ENCODE measurements at regions not wholly inside any gene's neighbourhood (a gene's known extent, or its start where the extent isn't known, plus 50 kb on each side); places are given as distances from the start of the nearest gene placed in this dataset.
A peak's percentile ranks its signal among the peaks of the same experiment; 100 is the strongest.

DNA sequence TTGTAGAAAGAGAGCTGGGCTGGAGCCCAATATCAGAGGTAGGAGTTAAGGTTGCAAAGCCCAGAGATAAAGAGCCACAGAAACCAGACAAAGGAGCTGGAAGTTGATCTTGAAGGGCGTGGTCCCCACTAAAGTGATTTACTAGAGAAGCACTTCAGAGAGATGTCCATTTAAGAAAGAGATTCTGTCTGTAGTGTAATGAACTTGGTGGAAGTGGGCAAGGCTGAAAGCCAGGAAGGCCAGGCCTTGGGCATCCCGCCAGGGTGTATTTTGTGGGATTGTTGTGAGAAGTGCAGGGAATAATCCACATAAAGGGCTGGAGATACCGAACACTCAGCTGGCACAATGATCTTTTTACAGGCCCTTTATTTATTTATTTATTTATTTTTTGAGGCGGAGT, 1398.8 kb downstream of the TBC1D22A start:
- intact Hi-C loops (cut with DNase I), result no loop called here
- DNase-seq (ENCODE audit: low spot score), result peak; percentile 40

DNA sequence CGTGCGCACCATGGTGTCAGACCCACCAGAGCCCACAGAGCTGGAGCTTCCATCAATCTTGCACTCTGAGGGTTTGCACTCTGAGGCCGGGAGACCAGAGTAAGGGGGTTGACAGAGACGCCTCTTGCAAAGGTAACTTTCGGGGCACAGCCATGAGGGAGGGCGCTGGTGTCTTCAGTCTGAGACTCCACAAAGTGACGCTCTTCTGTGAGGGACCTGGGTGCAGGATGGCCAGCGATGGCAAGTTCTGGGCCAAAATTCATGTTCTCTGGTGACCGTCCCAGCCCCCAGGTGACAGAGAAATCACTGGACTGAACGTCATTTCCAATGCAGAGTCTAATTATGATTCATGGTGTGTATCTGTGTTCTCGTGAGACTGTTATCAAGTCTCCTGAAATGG, 1395.2 kb downstream of the TBC1D22A start:
- intact Hi-C loops (cut with DNase I), result no loop called here
- DNase-seq (ENCODE audit: low spot score), result no peak

DNA sequence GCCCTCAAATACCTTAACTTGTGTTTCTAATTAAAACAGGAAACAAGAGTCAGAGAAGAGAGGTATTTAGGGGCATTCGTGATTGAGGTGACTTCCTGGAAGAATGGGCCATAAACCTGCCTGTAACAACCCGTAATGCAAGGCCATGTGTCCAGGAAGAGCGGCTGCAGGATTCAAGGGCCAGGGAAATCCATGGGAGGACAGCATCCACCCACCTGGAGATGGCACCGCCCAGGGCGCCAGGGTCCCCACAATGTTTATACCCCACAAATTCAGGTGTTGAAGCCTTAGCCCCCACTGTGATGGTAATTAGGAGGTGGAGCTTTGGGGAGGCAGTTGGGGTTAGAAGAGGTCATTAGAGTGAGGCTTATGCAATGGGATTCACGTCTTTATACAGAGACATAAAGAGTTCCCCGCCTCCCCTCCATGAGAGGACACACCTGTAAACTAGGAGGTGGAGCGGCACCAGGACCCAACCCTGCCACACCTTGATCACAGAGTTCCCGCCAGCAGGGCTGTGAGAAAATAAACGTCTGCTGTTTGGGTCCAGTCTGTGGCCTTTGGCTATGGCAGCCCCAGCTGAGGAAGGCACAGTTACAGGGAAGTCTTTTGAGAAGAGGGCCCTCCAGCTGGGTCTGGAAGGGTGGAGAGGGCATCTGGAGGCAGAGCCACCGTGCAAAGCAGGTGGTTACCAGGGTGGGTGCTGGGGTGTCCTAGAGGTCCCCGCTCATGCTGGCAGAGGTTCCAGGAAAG, 1394.3 kb downstream of the TBC1D22A start:
- no peak for DNase-seq (ENCODE audit: low spot score)
- intact Hi-C loops (cut with DNase I), result no loop called here

DNA sequence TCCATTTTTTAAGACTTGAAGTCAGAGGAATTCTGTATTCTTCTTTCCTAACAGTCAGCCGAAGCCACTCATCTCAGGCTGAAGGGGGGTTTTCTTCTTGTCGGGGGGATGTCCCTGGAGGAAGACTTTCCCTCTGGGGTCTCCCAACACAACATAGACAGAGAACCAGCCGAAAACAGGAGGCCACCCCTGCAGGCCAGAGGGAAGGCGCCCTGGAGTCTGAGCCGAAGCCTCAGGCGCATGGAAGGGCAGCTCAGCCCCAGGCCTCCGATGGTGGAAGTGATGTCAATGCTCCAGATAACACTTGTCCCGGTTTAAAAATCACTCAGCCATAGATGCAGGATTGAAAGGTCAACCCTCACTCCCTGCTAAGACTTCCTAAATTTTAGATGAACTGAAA, 1393.0 kb downstream of the TBC1D22A start:
- intact Hi-C loops (cut with DNase I), result no loop called here
- no peak for DNase-seq (ENCODE audit: low spot score)

DNA sequence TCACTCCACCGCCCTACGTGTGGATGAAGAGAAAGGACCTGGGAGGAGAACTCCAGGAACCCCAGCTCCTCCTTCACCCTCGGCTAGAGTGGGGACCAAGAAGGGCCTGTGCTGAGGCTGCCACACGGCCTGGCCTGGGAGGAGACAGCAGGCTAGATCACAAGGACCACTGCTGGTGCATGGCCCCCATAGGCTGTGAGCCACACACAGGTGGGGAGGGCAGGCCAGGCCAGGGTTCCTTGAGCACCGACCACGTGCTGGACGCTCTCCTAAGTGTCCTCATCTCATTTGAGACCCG, 1392.4 kb downstream of the TBC1D22A start:
- DNase-seq (ENCODE audit: low spot score), result no peak
- intact Hi-C loops (cut with DNase I), result no loop called here

DNA sequence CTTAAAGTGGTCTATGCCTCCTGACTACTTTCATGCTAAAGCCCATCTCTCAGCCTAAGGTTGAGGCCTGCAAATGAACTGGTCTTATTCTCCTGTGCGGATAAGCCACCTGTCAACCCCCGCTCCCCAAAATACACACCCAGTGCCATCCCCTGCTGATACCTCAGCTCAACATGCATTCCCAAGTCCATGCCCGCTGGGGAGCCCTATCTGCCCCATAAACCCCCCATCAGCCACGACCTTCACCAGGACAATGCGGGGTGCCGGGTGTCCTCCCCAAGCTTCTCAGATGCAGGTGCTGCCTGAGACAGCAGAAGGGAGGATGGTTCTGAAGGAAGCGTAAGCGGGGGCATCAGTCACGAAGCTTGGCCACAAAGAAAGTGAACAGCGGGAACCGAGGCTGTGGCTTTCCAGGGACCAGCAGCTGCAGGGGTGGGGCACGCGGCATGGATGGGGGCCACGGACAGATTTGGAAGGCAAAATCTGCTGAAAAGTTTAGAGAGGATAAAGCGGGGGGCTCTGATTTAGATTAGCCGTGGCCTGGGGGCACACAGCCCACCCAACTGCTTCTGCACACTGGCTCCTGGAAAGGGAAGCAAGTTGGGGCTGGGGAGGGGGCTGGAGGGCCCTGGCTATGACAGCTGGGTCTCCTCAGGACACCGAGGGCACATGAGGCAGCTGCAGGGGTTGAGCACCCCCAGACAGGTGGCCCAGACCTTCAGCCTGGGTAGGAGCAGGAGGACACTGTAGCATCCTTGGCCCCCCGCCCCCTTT, 1391.9 kb downstream of the TBC1D22A start:
- no peak for DNase-seq (ENCODE audit: low spot score)
- intact Hi-C loops (cut with DNase I), result no loop called here

DNA sequence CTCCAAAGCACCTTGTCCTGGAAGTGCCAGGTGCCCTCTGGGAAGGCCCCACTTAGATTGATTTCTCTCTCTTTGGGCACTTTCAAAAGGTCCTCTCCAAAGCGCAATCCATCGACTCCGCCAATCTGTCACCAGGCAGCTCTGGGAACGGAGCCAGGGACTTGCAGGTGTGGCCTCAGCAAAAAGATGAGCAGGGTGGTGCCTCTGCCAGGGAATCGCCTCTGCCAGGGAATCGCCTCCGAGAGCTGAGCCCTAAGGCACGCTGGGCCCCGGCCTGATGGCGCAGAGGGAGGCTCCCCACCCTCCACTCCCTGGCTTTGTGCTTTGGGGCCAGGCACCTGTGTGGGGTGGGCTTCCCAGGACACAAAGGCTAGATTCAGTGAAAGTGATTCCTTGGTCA, 1391.3 kb downstream of the TBC1D22A start:
- no peak for DNase-seq (ENCODE audit: low spot score)
- intact Hi-C loops (cut with DNase I), result no loop called here

DNA sequence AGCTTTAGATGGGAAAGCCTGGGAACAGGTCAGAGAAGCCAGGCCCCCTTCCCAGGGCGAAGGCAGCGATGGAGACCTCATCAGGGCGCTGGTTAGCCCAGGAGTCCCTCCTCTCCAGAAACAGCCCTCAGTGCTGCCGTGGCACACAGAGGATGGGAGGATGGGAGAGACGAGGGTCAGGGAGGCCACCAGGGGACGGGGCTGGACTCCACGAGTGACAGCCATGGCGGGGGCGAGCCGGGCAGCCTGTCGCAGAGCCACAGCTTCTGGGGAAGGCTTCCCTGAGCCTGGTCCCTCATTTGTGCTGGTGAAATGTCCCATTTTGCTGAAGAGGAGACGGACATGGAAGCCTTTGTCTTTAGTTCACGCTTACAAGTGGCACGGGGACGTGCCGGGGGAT, 1390.5 kb downstream of the TBC1D22A start:
- intact Hi-C loops (cut with DNase I), result no loop called here

DNA sequence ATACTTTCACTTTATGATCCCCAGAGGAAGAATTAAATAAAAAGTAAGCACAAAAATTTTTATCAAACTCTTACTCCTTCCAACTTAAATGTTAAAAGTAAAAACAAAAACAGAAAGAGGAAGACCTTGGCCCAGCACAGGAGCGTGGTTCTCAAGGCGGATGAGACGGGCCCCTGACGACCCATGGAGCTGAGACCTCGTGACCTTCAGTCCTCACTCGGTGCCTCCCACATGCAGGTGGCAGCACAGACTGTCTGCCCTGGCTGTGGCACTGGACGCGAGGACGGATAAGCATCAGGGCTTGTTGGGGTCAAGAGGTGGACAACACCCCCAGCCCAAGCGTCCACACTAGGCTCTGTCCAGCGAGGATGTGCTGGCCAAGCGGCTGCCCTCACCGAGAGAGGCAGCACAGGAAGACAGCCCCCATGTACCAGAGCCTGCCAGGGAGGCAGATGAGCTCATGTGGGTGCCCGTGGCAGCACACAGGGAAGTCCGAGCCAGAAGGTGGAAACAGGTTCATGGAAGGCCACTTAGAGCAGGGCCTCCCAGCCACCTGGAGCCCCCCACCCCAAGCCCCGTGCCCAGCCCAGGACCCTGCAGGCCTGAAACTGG, 1389.8 kb downstream of the TBC1D22A start:
- intact Hi-C loops (cut with DNase I), result no loop called here
- DNase-seq (ENCODE audit: low spot score), result no peak

More for the DNA sequence above, 1390.5 kb downstream of the TBC1D22A start:
- no peak for DNase-seq (ENCODE audit: low spot score)

DNA sequence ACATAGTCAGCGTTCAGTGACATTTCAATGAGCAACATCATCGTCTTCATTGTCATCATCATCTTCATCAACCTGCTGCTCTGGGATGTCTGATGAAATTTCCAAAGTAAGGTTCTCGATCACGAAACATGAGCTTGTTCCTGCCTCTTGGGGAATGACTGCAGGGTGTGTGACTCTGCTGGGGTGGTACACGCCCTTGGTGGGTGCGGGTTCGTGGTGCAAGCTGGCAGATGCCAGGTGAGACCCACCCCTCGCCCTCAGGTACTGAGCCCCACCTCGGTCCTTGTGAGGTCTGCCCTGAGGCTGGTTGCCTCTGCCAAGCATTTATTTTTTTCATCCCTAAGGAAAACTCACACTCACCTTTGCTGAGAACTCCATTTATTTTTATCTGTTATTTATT, 1389.2 kb downstream of the TBC1D22A start:
- DNase-seq (ENCODE audit: low spot score), result no peak
- intact Hi-C loops (cut with DNase I), result no loop called here

DNA sequence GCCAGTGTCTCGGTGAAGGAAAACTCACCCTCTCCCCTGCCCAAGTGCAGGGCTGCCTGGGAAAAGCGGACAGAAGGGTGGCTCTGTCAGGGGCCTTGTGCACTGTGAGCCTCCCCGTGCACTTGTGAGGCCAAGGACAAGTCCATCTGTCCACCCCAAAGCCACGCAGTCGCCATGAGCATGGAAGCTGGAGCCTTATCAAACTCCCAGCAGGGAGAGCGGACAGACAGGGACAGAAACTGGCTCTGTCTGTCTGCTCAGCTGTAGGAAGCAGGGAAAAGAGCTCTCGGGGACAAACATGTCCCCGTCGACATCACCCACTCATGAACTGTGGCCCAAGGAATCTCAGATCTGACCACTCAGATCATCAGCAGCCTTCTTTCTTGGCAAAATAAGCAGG, 1385.4 kb downstream of the TBC1D22A start:
- no peak for DNase-seq (ENCODE audit: low spot score)
- intact Hi-C loops (cut with DNase I), result no loop called here

DNA sequence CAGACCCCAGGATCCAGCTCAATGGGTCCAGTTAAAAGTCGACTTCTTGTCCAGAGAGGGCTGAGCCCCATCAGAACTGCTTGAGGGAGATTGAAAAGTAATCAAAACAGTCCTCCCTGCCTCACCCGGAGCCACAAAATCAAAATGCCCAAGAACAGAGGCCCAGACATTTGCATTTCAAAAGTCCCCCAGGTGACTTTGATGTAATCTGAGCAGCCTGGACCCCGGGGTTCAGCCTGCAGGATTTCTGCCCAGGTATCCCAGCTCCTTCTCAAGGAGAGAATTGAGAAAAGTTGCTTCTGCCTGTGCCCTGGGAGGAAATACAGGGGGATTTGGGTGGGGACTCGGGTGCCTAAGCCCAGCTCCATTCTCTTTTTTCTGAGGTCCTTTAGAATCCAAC, 1385.0 kb downstream of the TBC1D22A start:
- intact Hi-C loops (cut with DNase I), result no loop called here
- DNase-seq (ENCODE audit: low spot score), result no peak

DNA sequence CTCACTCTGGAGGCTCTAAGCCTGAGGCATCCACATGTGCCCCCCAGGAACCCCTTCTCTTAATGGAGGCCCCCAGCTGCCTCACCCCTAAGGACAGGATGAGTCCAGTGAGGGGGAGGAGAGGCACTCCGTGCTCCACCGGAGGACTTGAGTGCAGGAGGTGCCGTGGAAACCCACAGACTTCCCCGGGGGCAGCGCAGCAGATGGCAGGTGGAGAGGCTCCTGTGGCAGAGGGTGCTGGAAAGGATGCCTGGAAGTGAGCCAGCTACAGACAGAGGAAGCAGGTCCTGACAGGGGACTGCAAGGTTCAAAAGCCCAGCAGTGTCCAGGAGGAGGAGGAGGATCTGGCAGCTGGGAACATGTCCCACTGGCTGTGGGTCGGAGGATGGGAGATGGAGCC, 1384.0 kb downstream of the TBC1D22A start:
- intact Hi-C loops (cut with DNase I), result no loop called here
- DNase-seq (ENCODE audit: low spot score), result no peak

DNA sequence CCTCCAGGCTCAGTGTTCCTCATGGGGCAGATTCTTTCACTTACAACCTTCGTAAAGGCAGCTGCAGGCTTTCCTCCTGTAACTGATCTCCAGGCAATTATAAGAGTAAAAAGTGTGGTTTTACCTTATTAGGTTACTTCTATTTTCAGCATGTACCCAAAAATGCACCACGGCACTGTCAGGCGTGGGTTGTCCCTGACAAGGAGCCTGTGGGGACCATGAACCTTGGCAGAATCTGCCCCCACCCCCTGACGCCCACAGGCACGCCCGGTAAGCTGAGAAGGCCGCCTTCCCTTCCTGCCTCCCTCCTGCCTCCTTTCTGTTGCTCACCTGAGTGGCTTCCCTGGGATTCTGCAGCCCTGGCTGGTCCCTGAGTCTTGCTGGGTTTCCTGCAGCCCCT, 1383.3 kb downstream of the TBC1D22A start:
- intact Hi-C loops (cut with DNase I), result no loop called here
- no peak for DNase-seq (ENCODE audit: low spot score)

DNA sequence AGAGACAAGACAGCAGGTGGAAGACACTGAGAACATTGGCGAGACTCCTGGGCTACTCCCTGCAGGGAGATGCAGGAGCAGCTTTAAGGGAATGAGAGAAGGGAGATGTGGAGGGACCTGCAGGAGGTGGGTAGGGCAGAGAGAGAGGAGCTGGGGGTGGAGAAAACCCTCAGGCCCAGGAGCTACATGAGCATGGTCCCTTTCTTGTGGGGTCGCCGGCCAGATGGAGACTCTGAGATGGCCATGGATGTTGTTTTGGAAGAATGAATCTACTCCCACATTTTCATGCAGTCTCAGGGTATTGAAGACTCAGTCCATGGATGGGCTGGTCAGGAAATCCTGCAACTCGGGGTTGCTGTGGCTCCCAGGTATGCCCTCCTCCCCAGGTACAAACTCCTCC, 1381.9 kb downstream of the TBC1D22A start:
- intact Hi-C loops (cut with DNase I), result no loop called here
- DNase-seq (ENCODE audit: low spot score), result no peak

DNA sequence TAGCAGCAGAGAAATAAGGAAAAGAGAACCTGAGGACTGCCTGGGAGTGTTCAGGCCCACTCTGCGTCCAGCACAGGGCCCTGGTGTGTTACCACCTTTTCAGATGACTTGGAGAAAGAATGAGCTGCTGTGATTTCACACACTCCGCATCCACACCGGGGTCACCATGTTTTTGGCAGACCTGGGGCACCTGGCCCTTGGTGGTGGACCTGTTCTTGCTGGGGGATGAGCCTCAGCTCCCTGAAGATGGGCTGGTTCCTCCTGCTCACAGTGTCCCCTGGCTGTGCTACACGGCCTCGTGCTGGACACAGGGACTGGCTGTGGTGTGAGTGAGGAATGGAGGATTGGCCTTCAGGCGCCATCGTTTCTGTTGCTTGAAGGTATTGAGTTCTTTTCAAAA, 1381.4 kb downstream of the TBC1D22A start:
- intact Hi-C loops (cut with DNase I), result no loop called here
- DNase-seq (ENCODE audit: low spot score), result no peak

DNA sequence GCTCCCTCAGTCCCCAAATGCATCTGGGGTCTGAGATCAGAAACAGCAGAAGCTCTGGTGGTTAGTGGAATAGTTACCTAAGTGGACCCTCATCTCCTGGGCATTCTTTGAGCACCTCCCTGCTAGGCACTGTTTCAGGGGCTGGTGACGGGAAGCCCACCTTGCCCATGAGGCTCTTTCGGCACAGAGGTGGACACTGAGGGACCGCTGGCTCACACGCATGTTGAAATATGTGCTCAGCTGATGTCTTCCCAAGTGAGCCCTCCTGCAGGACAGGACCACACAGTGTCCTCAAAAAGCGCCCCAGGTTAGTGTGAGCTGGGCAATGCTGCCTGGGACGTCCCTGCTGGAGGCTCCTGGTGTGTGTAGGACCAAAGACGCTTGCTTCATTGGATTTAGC, 1379.9 kb downstream of the TBC1D22A start:
- no peak for DNase-seq (ENCODE audit: low spot score)
- intact Hi-C loops (cut with DNase I), result no loop called here

DNA sequence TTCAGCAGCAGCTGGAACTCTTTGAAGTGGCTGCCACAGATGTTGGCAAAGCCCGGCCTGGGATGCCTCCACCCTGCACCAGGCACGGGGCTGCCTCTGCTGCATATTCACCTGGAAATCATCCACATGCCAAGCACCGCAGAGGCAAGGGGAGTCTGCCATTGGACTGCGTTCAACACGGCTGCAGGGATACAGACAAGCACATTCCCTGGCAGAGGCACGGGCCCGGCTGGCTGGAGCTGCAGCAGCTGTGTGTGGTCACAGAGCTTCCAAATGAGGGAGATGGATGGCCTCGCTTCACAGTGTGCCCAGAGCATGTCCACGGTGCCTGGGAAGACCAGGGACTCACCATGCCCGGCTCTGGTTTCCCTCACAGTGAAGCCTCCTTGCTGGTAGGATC, 1378.9 kb downstream of the TBC1D22A start:
- no peak for DNase-seq (ENCODE audit: low spot score)
- intact Hi-C loops (cut with DNase I), result no loop called here

DNA sequence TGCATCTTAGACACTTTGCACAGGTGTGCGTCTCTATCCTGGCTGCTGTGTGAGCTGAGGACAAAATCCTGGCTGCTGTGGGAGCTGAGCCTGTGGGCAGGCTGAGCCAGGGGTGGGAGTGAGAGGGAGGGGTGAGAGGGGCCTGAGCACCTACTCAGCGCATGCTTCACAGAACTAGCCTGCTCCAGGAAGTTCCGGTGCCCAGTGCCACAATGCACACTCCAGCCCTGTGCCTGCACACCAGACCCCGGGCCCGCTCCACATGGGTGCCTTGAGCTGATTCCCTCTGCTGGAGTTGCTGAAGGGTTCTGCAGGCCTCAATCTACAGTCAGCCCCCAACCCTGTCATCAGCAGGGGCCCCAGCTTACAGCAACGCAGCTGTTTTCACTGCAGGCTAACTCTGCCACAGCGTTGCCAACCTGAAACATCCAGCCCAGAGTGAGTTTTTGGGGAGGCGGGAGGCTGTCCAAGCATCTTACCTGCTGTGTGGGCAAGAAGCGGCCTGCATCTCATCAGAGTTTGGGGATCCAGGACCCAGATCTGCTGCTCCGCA, 1377.9 kb downstream of the TBC1D22A start:
- intact Hi-C loops (cut with DNase I), result no loop called here
- DNase-seq (ENCODE audit: low spot score), result no peak

DNA sequence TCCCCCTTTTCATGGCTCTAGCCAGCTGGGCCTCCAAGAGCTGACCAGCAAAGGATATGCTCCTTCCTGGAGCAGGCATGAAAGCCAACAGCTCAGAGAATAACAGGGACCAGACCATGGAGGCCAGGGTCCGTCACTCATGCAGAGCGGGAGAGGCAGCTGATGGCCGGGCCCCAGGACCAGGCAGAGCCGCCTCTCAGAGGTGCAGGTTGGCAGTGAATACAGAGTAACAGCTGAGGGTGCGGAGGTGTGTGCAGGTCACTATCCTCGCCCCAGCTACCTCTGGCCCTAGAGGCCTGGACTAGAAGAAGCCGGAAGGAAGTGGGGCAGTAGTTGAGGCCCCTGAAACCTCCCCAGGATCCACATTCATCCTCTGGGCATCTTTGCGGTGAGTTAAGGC, 1377.3 kb downstream of the TBC1D22A start:
- intact Hi-C loops (cut with DNase I), result no loop called here
- no peak for DNase-seq (ENCODE audit: low spot score)

DNA sequence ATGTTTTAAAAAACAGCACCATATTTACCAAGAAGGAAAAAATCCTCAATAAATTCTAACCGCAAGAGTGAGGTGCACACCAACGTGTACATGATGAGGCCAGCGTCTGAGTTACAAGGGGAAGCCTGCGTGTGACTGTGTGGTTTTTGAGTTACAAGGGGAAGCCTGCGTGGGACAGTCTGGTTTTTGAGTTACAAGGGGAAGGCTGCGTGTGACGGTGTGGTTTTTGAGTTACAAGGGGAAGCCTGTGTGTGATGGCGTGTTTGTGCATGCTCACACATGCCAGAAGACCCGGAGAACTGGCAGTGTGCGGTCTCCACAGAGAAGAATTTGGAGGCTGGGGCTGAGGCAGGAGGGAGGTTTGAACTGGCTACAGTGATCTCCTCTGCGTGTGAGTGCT, 1376.4 kb downstream of the TBC1D22A start:
- intact Hi-C loops (cut with DNase I), result no loop called here
- DNase-seq (ENCODE audit: low spot score), result no peak
